ENCODE measurements at regions not wholly inside any gene's neighbourhood (a gene's known extent, or its start where the extent isn't known, plus 50 kb on each side); places are given as distances from the start of the nearest gene placed in this dataset.
"Not testable (repeated sequence)": the region's sequence is repeated elsewhere in the genome, so short reads cannot be mapped to it uniquely, and the experiment has no call there.

DNA sequence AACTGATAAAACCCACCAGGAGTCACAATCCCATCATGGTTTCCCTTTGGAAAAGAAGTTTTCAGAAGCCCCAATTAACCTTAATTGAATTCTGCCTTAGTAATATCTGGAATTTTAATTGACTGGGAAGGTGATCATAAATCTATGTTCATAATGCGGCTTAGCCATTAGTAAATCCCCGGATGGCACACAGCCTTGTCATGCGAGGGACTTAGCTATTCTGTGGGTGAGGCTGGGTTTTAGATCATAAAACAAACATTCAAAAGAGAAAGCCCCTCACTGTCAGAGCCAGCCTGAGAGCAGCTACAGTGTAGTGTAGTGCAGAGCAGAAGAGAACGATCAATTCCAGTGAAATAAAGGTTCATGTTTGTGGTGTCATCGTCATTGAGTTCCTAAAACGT is 124.0 kb upstream of the NOCT start:
- DNase-seq, result peak; percentile 25

DNA sequence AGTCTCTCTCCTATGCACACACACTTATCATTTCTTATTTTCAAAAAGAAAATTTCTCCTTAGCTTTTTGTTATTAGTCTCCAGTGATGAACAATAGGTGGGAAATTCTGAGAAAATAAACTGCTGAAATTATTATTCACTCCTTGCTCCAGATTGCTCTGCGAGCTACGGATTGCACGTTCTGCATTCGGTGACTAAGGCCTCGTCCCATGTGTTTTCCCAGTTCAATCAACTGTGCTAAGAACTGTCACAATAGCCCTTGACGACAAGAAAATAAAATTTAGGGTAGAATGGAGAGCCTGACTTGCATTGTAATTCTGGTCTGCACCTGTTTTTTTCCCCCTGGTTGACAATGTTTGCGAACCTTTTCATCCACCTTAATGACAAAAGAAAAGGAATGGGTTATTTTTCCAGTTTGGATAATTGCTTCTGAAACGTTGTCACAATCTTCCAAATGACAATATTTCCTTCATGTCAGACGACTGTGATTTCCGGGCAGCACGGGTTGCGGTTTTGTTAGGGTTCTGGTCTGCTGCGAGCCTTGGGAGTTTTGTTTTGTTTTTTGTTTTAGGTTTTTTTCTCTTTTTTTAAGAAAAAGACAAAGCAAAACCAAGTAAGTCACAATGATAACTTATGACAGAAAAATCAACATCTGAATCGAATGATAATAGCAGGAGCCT is 124.5 kb upstream of the NOCT start:
- peak; percentile 49 for DNase-seq

DNA sequence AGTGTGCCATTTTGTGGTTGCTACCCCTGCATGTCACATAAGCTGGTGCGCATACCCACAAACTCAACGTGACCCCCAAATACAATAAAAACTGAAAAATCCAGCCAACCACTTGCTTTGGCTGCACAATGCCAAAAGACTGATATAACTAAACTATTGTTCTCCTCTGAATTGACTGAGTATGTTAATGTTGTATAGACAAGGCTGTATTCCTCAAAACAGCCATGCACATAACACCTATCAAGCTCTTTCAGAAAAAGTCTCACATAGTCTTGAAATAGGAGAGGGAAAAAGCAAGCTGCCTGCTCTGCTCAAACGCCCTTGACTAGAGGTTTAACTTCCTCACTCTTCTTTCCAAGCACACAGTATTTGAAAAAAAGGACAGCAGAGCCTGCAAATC is 126.4 kb upstream of the NOCT start:
- DNase-seq, result no peak

DNA sequence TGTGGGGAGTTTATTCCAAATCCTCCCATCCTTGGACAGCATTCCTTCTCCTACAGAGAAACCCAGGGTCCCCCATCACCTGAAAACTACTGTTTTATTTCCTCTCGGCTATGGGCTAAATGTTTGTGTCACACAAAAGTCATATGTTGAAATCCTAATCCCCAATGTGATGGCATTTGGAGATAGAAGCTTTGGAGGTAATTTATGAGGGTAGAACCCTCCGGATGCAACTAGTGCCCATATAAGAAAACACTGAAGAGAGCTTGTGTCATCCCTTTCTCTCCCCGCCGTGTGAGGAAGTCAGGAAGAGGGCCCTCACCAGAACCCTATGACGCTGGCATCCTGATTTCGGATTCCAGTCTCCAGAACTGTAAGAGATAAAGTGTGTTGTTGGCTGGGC is 127.8 kb upstream of the NOCT start:
- no peak for DNase-seq

DNA sequence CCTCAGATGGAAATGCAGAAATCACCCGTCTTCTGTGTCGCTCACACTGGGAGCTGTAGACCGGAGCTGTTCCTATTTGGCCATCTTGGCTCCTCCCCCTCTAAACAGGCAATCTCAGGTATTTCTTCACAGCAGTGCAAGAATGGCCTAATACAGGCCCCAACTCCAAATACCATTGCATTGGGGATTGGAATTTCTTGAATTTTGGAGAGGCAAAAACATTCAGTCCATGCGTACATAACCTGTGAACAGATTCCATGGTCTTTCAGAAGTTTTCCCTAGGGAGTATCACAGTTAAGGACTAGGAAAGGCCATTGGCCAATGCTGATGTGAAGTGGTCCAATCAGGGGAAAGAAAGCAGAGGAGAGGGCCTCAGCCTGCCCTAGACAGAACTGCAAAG is 128.2 kb upstream of the NOCT start:
- DNase-seq, result no peak

DNA sequence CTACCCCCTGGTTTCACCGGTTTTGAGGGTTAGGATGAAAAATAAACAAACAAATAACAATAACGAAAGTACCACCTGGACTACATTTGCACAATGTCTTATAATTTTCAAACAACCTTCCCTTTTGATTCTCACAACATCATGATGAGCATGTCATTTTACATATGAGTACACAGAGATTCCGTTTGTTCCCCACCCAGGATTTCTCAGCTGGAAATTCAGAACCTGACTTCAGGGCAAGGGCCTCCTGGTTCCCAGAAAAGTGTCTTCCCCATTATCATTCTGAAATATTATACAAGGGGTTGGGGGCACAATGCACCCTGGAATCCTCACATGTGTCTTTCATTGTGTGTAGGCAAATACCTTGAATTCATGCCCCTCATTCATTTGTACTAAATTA is 135.8 kb upstream of the NOCT start:
- no peak for DNase-seq

DNA sequence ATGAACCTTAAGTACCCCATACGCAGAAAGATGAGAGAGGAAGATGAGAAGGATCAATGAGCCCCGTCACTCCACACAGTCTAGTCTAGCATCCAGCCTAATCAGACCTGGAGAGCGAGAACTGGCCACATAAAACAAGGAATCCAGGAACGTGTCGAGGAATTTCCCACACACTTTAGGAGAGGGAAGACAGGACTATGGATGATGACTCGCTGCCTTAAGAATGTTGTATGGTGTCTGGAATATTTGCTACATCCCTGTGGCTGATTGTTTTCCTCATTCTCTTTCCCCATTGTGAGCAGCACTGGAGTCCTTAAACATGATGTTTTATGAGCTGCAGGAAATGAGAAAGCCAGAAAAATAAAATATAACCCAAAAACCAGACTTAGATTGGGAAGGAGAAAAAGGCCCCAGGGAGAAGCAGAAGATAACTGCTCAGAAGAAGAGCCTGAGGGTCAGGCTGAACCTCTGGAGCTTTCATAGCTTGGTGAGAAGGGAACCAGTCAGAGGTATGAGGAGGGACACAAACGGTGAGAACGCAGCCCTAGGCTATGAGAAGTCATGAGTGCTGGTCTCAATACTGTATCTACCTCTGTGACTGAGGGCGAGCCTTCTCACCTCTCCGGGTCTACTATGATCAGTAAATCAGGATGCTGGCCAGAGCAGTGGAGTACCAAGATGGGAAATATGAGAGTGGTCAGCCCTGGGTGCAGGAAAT is 139.5 kb upstream of the NOCT start:
- no peak for DNase-seq

DNA sequence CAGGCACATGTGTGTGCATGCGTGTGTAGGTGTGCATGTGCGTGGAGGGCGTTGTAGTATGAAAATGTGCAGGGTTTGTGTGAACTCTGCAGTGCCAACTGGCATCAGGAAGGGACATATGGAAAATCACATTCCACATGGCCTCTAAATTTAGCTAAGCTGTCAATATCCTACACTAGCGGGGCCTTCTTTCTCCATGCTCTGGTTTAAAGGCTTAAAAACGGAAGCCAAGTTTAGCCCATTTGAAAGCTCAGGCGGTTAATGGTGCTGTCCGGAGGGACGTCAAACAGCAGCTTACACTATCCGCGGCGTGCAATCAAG is 144.1 kb upstream of the NOCT start:
- no peak for DNase-seq

DNA sequence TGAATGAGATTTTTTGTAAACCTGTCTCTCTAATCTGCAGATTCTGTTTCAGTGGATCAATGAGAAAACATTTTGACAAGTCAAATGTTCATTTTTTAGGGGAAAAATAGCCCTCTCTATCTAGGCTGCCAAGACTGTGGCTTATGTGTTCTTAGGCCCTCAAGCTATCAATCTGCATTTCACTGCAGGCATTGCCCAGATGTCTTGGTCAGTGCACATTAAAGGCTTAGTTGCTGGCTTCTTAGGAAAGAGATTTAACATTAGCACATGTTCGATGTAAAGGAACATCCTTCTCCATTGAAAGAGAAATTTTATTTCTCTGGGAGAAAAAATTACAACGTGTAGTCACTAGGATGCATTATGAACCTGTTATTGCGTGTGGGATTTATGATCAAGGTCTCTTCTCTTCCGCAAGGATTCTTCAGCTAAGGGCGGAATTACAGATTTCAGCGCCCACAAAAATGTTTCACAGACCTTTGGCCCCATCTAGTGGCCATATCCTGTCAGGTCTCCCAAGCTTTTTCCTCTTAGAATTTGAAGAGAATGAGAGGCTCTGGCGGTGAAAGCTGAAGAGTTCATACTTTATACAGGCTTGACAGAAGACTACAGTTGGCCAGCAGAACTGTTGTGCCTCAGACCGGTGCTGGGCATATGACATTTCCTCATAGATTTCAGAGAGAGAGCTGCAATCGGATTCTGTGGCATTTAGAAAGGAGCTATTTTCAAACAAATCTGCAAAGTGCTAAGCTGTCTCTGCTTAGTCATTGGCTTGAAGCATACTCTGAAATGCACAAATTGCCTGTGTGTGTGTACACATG is 144.6 kb upstream of the NOCT start:
- DNase-seq, result peak; percentile 34

DNA sequence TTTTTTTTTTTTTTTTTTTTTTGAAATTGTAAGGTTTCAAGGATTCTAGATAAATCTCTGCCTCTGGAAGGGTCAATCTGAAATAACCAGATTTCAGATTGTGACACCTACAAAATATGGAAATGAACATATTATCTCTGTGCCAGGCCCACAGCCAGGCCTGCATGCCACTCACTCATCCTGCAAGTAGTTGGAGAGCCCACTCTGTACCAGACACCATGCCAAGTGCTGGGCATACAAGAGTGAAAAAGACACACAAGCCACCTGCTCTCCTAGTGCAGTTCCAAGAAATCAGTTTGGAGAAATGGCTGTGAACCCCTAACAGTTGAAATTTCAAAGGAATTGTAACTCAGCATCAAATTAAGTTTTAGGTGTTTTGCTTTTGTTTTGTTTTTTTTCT is 145.9 kb upstream of the NOCT start:
- DNase-seq, result peak; percentile 59

DNA sequence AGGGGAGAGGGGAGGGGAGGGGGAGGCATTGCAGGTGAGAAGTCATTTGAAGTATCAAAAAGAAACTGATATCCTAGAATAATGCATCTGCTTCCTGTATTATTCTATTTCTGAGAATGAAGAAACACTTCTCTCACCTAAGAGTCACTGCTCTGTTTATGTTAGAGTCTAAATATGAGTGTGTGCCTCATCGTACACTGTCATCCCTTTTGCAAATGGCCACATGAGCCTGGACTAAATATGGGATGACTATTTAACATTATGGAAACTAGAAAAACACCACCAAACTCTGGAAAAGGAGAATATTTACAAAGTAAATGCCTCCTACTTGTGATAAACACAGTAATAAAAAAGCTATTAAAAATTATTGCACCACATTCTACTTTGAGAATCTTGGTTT is 146.4 kb upstream of the NOCT start:
- no peak for DNase-seq

DNA sequence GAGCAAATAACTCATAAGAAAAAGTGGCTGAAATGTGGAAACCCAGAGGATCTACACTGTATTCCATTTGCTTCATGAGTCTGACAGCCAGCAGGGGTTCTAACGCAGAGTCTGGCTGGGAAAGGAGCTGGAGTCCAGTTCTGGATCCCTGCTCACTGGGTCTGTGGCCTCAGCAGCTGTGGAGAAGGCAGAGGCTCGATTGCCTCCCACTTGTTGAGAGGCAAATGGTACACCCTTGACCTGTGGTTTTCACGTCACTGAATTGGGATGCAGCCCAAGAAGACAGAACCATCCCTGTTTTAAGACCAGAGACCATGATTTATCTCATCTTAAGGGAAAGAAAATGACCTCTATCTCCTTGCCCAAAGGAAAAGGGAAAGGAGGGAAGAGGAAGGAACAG is 147.0 kb upstream of the NOCT start:
- DNase-seq, result no peak

DNA sequence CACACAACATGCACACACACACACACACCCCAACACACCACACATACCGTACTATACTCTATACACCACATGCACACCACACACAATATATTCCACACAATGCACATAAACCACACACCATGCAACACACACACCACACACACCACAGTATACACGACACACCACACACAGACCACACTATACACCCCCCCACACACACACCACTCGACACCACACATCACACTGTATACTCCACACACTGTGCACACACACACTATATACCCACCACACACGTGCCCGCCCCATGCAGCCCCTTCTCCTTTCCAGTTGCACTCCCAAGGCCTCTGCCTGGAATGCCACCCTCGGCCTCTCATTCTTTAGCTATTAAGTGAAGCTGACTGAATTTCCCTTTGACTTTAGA is 148.2 kb upstream of the NOCT start:
- DNase-seq, result no peak

DNA sequence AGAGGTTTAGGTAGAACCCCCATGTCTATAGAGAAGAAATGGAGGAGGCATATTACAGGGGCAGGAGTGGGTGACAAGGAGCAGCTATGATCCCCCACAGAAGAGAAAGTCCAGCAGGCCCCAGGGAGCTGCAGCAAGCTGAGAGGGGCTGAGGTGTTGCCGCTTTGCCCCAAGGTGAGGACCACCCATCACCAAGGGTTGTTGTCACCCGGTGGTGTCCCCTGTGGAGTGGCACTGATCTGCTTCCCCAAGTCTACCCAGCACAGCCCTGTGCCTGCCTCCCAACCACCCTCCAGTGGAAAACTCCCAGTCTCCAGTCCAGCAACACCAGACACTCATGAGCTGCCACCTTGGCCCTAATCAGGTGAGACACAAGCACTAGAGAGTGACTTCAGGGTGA is 149.3 kb upstream of the NOCT start:
- no peak for DNase-seq

DNA sequence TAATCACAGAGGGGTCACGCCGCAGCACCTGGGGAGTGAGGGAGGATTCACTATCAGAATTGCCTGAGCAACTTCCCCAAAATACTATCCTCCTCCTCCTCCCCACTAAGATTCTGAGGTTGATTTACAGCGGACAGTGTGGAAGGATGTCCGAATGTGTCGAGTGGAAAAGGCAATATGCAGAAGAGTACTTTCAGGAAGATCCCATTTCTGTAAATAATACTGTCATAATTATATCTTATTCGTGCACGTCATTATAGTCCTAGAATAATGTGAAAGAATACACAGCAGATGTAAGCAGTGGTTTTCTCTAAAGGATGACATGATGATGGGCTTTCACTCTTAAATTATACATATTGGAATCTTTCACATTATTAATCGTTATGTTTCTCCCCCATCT is 149.8 kb upstream of the NOCT start:
- no peak for DNase-seq

DNA sequence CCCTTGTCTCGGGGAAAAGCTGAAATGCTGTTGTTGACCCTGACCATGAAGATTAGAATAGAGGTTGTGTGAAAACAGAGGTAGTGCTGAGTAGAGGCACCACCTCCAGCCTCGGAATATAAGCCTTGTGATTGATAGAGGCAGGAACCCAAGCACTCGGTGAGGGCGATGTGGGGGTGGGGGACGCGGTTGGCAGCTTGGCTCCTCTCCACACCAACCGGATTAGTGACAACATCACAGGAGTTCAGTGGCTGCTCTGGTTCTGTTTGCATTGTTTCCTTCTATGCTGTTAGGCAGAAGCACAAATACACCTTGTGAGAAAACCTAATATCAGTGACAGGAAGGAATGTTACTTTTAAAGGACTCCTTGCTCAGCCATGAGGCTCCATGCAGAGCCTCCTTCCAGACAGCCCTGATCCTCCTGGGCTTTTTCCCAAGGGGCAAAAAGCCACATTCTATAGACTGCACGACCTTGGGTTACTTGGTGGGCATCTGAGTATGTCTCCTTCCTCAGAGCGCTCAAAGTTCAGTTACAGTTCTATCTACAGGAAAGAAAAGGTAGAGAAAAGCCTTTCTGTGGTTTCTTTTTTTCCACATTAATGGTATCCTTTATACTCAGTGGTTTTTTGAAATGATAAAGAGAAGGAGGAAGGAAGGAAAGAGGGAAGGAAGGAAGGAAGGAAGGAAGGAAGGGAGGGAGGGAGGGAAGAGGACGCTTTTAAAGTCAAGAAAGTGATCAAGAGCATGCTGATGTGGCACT is 150.4 kb upstream of the NOCT start:
- no peak for DNase-seq

DNA sequence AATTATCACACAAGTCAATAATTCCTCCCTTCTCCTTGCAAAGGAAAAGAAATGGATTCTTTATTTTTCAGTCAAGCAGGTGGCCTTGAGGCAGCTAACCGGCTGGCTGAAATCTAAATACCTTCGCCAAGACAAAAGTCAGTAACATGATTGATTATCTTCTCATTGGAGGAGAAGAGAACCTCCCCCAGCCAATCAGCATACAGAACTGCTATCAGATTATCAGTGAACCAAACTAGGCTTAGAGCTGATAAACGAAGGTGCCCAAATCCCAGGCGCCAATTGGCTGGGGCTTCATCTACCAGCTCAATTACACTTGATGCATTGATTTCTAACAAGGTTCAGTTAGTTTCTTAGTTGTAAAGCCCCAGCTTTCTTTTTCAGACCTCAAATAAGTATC is 152.4 kb upstream of the NOCT start:
- DNase-seq, result no peak

DNA sequence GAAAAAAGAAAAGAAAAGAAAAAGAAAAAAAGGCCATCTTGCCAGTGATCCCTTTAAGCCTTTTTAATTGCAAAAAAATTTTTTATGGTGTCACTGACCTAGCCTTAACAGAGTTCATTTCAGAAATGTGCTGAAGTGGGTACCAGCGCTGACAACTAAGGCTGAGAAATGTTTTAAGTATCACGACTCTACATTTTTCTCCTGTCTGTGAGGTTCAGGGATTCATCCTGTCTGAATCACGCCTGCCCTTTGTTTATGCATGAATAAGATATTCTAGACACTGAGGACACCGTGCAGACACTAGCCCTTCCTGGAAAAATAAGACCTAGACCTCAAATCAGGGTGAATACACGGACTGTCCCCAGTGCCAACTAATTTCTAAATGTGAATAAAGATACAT is 154.4 kb upstream of the NOCT start:
- DNase-seq, result no peak

DNA sequence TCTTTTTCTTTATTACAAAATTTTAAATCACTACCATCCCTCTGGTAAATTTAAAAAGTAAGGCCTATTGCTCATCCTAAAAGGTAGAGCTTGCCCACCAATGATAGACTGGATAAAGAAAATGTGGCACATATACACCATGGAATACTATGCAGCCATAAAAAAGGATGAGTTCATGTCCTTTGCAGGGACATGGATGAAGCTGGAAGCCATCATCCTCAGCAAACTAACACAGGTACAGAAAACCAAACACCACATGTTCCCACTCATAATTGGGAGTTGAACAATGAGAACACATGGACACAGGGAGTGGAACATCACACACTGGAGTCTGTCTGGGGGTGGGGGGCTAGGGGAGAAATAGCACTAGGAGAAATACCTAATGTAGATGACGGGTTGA is 155.2 kb upstream of the NOCT start:
- DNase-seq, result not testable (repeated sequence)

DNA sequence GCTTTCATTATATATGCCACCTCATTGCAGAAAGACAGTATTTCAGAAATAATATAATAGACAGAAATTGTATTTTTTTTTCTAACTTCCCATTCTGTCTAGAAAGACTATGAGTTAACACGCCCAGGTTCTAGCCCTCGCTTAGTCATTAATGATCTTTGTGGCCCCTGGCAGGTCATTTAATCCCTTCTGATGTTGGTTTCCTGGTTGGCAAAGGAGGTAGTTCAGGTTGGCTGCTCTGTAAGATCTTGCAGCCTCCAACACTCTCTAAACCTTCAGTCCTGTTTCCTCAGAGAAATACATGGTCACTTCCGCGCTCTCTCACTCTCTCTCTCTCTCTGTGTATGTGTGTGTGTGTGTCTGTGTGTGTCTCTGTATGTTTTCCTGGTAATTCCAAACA is 156.3 kb upstream of the NOCT start:
- DNase-seq, result no peak

DNA sequence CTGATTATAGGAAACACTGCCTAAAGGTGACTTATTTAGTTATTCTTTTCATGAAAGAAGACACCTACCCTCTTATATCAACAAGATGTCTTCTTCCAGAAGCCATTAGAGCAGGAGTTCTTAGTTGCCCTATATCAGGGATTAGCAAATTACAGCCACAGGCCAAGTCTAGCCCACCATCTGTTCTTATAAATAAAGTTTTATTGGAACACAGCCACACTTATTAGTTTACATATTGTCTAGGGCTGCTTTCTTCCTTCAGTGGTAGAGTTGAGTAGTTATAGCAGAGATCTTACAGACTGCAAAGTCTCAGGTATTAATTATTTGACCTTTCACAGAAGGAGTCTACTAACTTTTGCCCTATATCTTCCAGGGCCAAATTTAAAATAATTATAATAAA is 157.2 kb upstream of the NOCT start:
- no peak for DNase-seq

DNA sequence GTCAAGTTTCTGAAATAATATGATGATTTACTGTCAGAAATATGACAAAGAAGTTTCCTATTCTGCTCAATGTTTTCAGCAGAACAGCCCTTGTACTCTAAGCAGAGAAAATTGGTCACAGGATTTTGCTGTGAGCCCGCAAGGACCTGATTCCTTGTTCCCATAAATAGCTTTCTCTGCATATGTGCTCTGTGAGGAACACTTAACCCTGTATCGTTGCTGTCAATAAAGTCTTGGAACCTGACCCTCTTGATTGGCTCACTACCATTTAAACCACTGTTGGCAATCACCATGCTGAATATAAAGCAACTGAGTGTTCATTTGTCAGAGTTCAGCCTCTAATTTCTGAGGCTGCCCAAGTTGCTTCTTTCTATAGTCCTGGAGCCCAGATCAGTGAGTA is 158.2 kb upstream of the NOCT start:
- DNase-seq, result no peak

DNA sequence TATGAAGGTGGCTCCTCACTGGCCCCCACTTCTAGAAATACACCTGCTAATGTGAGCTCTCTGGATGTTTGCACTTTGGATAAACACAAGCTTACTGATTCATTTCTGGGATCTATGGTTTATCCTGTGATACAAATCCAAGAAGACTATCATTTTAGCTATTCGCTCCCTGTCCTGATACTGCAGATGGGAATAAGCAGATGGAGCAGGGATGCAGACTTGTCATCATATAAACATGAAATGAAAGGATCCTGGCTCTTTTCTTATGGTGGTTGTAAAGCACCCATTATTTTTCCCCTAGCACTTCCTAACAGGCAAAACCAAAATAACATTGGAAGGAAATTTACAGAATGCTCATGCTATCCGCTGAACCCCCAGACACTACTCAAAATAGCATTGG is 162.9 kb upstream of the NOCT start:
- no peak for DNase-seq

Measured in DMS79 (cell line).